ENCODE measurements at regions not wholly inside any gene's neighbourhood (a gene's known extent, or its start where the extent isn't known, plus 50 kb on each side); places are given as distances from the start of the nearest gene placed in this dataset.
A peak's percentile ranks its signal among the peaks of the same experiment; 100 is the strongest.
"Not testable (repeated sequence)": the region's sequence is repeated elsewhere in the genome, so short reads cannot be mapped to it uniquely, and the experiment has no call there.

- DNase-seq = no peak
Measured at GRCh38 chr12:46487567-46488131, 115.1 kb upstream of the SLC38A2 start.

- no peak for DNase-seq
Measured at GRCh38 chr12:46486588-46486987, 114.0 kb upstream of the SLC38A2 start.

GRCh38 chr12:46485853-46486252, 113.3 kb upstream of the SLC38A2 start:
- no peak for DNase-seq

- DNase-seq = no peak
Measured at GRCh38 chr12:46484396-46485061, 112.0 kb upstream of the SLC38A2 start.

GRCh38 chr12:46483572-46484395, 111.2 kb upstream of the SLC38A2 start:
- DNase-seq = no peak

- no peak for DNase-seq
Measured at GRCh38 chr12:46480724-46481123, 108.2 kb upstream of the SLC38A2 start.

- no peak for DNase-seq
Measured at GRCh38 chr12:46480316-46480715, 107.7 kb upstream of the SLC38A2 start.

- no peak for DNase-seq
Measured at GRCh38 chr12:46478123-46478522, 105.5 kb upstream of the SLC38A2 start.

GRCh38 chr12:46477541-46477940, 105.0 kb upstream of the SLC38A2 start:
- no peak for DNase-seq

- no peak for DNase-seq
Measured at GRCh38 chr12:46475972-46476645, 103.5 kb upstream of the SLC38A2 start.

- not testable (repeated sequence) for DNase-seq
Measured at GRCh38 chr12:46474385-46474784, 101.8 kb upstream of the SLC38A2 start.

GRCh38 chr12:46473634-46474329, 101.2 kb upstream of the SLC38A2 start:
- DNase-seq = peak; percentile 21

GRCh38 chr12:46472893-46473633, 100.5 kb upstream of the SLC38A2 start:
- DNase-seq = no peak

- DNase-seq = no peak
Measured at GRCh38 chr12:46472144-46472705, 99.7 kb upstream of the SLC38A2 start.

- no peak for DNase-seq
Measured at GRCh38 chr12:46471404-46471803, 98.8 kb upstream of the SLC38A2 start.

- no peak for DNase-seq
Measured at GRCh38 chr12:46470975-46471374, 98.4 kb upstream of the SLC38A2 start.

GRCh38 chr12:46470036-46470627, 97.6 kb upstream of the SLC38A2 start:
- DNase-seq = no peak

GRCh38 chr12:46468813-46469212, 96.2 kb upstream of the SLC38A2 start:
- DNase-seq = no peak

GRCh38 chr12:46468160-46468559, 95.6 kb upstream of the SLC38A2 start:
- DNase-seq = no peak

GRCh38 chr12:46465307-46465706, 92.7 kb upstream of the SLC38A2 start:
- DNase-seq = no peak

- DNase-seq = no peak
Measured at GRCh38 chr12:46464863-46465262, 92.3 kb upstream of the SLC38A2 start.

Data from 8988T (cell line).